ENCODE measurements at regions not wholly inside any gene's neighbourhood (a gene's known extent, or its start where the extent isn't known, plus 50 kb on each side); places are given as distances from the start of the nearest gene placed in this dataset.

GRCh38 chr5:175015028-175015685 is 290.8 kb downstream of the MSX2 start:
- no peak overlapping the region for H2BK20ac ChIP-seq (ENCODE audit: low read depth, low read length)
- no peak for DNase-seq

More at GRCh38 chr5:175015028-175015685, 290.8 kb downstream of the MSX2 start:
- no peak for ATAC-seq (ENCODE audit: low read depth)
- Histone ChIP-seq H3K4me1 (ENCODE audit: control insufficient read depth, insufficient read depth, low read length) (no peaks in the 10 kb centered on the region), H2BK120ac (ENCODE audit: low read depth, low read length) (no peak overlapping the region), H3K9me1 (ENCODE audit: insufficient read depth, low read length) (no peaks in the 10 kb centered on the region), H3K79me1 (ENCODE audit: low read depth in 1 of 2, low read length in 2 of 2) (no peaks in the 10 kb centered on the region), H2AK5ac (ENCODE audit: low read depth, low read length) (no peak overlapping the region), H3K9me3 (ENCODE audit: control insufficient read depth, insufficient read depth, low read length) (peaks cover 2% of the 10 kb centered on the region; the same call in 1 of the 2 replicates), H3K14ac (replicated peaks; ENCODE audit: low read depth, low read length) (no peak overlapping the region), H3K27me3 (ENCODE audit: control insufficient read depth, insufficient read depth, low read length) (no peaks in the 10 kb centered on the region), H3K4me2 (ENCODE audit: low read depth, low read length) (no peak overlapping the region), H3K18ac (ENCODE audit: low read depth, low read length) (no peak overlapping the region), H2AK9ac (replicated peaks; ENCODE audit: low read depth, low read length, poor library complexity) (no peak overlapping the region), H2BK15ac (ENCODE audit: low read depth, low read length) (no peak overlapping the region), H3K56ac (ENCODE audit: extremely low read depth, insufficient read depth, low read length) (no peak overlapping the region), H4K91ac (ENCODE audit: insufficient read depth, low read depth, low read length) (no peak overlapping the region), H2AFZ (replicated peaks; ENCODE audit: low read length, poor library complexity) (no peak overlapping the region), H3K27ac (ENCODE audit: insufficient read depth, low read length) (no peak overlapping the region), H3K4me3 (ENCODE audit: insufficient read depth, low read depth, low read length) (no peak overlapping the region), H4K8ac (ENCODE audit: low read depth in 2 of 2, low read length in 2 of 2) (no peak overlapping the region), H3K36me3 (ENCODE audit: control insufficient read depth, insufficient read depth, low read length) (no peaks in the 10 kb centered on the region), H2BK5ac (ENCODE audit: low read depth, low read length, poor library complexity, severe bottlenecking) (no peak overlapping the region), H3K9ac (ENCODE audit: low read depth, low read length) (no peak overlapping the region), H4K5ac (ENCODE audit: low read depth, low read length) (no peak overlapping the region), H4K20me1 (ENCODE audit: insufficient read depth, low read length) (no peaks in the 10 kb centered on the region), H3K4ac (ENCODE audit: low read depth, low read length) (no peak overlapping the region), H3K23ac (ENCODE audit: low read depth, low read length) (no peak overlapping the region)
- BruUV-seq (replicated peaks), result no TSS peak
- intact Hi-C loops (cut with micrococcal nuclease), result loop anchor here (2.0 kb wide), 1 partner anchor 62 kb away; no protein-coding TSS in a partner anchor
- TF ChIP-seq RAD21 (IDR thresholded peaks at IDR 0.05; ENCODE audit: low read length), result no peak
- TF ChIP-seq RFX5 (IDR thresholded peaks at IDR 0.05; ENCODE audit: low read depth, low read length), result no peak
- no peak for TF ChIP-seq MXI1 (IDR thresholded peaks at IDR 0.05; ENCODE audit: borderline replicate concordance, low read depth, low read length)
- TF ChIP-seq MAFK (IDR thresholded peaks at IDR 0.05; ENCODE audit: low read depth, low read length), result no peak
- TF ChIP-seq CHD1 (IDR thresholded peaks at IDR 0.05; ENCODE audit: low read depth, low read length), result no peak
- no peak for TF ChIP-seq POLR2A (IDR thresholded peaks at IDR 0.05; ENCODE audit: low read depth, low read length)
- TF ChIP-seq CTCF (conservative IDR thresholded peaks at IDR 0.05; ENCODE audit: low read depth, low read length), result no peak
- no peak for TF ChIP-seq BHLHE40 (IDR thresholded peaks at IDR 0.05; ENCODE audit: low read depth, low read length)
- no peak for TF ChIP-seq ELK1 (IDR thresholded peaks at IDR 0.05; ENCODE audit: borderline replicate concordance, low read depth, low read length)
- no peak for TF ChIP-seq FOS (IDR thresholded peaks at IDR 0.05; ENCODE audit: low read depth, low read length)
- TF ChIP-seq MAZ (IDR thresholded peaks at IDR 0.05; ENCODE audit: borderline replicate concordance, low read depth, low read length), result no peak
- no peak for TF ChIP-seq RCOR1 (IDR thresholded peaks at IDR 0.05; ENCODE audit: insufficient replicate concordance, low read length)
- TF ChIP-seq CEBPB (IDR thresholded peaks at IDR 0.05; ENCODE audit: low read depth, low read length), result no peak
- TF ChIP-seq NFE2L2 (IDR thresholded peaks at IDR 0.05; ENCODE audit: low read depth, low read length), result no peak
- TF ChIP-seq, protein P1, sequence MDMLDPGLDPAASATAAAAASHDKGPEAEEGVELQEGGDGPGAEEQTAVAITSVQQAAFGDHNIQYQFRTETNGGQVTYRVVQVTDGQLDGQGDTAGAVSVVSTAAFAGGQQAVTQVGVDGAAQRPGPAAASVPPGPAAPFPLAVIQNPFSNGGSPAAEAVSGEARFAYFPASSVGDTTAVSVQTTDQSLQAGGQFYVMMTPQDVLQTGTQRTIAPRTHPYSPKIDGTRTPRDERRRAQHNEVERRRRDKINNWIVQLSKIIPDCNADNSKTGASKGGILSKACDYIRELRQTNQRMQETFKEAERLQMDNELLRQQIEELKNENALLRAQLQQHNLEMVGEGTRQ (IDR thresholded peaks at IDR 0.05; ENCODE audit: low read depth, low read length), result no peak
- no peak for TF ChIP-seq SMC3 (IDR thresholded peaks at IDR 0.05; ENCODE audit: low read depth, low read length)
- in situ Hi-C loops (cut with MboI; ENCODE audit: low sequenced_read_pairs), result no loop called here
- dilution Hi-C loops (cut with HindIII; ENCODE audit: low sequenced_read_pairs, unreplicated experiment), result no loop called here
- ChIA-PET CTCF (no interaction called here), POLR2A (ENCODE audit: unreplicated experiment) (no interaction called here)
- WGBS, 2 experiments (ENCODE audit: extremely low coverage in 2 of 2, insufficient read length in 1 of 2), result no CpG with 5 or more reads among the region's 5 CpGs
